ENCODE measurements at regions not wholly inside any gene's neighbourhood (a gene's known extent, or its start where the extent isn't known, plus 50 kb on each side); places are given as distances from the start of the nearest gene placed in this dataset.
A peak's percentile ranks its signal among the peaks of the same experiment; 100 is the strongest.

DNA sequence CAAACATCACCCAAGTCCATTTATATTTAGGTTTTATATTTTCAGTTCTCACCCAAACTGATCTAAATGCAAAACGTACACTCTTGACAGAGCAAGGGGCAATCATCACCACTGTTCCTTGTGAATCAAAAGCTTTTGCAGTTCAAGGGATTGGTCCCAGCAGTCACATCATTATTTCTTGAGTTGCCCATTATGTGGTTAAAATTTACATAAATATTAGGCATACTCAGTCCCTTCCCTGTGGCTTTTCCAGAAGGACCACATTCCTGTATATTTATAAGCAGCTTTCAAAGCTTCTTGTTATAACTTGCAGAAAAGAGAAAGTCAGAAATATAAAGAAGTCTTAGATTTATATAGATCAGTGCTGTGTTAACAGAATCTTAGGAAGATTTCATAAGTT lies 224.4 kb downstream of the CLCN4 start:
- no peak for DNase-seq (ENCODE audit: low read depth)
- TF ChIP-seq, protein P1, sequence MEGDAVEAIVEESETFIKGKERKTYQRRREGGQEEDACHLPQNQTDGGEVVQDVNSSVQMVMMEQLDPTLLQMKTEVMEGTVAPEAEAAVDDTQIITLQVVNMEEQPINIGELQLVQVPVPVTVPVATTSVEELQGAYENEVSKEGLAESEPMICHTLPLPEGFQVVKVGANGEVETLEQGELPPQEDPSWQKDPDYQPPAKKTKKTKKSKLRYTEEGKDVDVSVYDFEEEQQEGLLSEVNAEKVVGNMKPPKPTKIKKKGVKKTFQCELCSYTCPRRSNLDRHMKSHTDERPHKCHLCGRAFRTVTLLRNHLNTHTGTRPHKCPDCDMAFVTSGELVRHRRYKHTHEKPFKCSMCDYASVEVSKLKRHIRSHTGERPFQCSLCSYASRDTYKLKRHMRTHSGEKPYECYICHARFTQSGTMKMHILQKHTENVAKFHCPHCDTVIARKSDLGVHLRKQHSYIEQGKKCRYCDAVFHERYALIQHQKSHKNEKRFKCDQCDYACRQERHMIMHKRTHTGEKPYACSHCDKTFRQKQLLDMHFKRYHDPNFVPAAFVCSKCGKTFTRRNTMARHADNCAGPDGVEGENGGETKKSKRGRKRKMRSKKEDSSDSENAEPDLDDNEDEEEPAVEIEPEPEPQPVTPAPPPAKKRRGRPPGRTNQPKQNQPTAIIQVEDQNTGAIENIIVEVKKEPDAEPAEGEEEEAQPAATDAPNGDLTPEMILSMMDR (IDR thresholded peaks at IDR 0.05; ENCODE audit: insufficient read depth, low read depth, low read length): no peak
- no peak overlapping the region for H3K4me3 ChIP-seq (ENCODE audit: low read depth, low read length)

DNA sequence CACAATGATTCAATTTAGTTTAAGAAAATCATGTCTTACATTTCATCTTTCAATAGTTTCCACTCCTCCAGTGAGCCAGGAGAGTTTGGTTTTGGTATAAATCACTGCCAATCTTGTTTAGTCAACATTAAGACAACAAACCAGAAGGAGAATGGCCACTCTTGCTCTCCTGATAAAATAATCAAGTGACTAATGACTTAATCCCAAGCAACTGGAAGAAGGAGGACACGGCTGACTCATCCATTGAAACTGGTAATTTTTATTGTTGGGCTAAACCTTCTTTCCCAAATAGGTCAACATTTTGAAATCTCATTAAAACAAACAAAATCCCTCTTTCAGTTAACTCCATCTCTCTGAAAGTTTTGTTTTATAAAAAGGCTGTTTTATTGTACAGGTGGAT lies 230.2 kb downstream of the CLCN4 start:
- DNase-seq (ENCODE audit: low read depth): peak; percentile 62
- TF ChIP-seq, protein P1 (IDR thresholded peaks at IDR 0.05; ENCODE audit: insufficient read depth, low read depth, low read length): no peak
- H3K4me3 ChIP-seq (ENCODE audit: low read depth, low read length): no peak overlapping the region

DNA sequence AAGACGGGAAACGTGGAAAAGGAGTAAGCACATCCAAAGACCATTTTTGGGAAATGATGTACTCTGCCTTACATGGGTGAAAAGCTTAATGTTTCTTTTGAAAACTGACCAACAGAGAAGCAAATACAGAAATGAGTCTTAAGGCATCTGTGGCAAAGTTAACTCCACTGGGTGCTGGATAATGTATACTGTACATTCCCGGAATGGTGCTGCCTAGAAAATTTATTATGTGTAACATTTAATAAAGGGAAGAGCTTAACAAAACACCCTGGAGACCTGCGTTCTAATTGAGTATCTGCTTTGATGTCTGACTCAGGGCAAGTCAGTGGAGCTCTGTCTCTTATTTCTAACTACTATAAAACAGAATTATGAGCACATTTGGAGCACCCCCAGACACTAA lies 230.2 kb downstream of the MID1 start:
- DNase-seq (ENCODE audit: low read depth): peak; percentile 11
- TF ChIP-seq, protein P1 (IDR thresholded peaks at IDR 0.05; ENCODE audit: insufficient read depth, low read depth, low read length): no peak
- no peak overlapping the region for H3K4me3 ChIP-seq (ENCODE audit: low read depth, low read length)

DNA sequence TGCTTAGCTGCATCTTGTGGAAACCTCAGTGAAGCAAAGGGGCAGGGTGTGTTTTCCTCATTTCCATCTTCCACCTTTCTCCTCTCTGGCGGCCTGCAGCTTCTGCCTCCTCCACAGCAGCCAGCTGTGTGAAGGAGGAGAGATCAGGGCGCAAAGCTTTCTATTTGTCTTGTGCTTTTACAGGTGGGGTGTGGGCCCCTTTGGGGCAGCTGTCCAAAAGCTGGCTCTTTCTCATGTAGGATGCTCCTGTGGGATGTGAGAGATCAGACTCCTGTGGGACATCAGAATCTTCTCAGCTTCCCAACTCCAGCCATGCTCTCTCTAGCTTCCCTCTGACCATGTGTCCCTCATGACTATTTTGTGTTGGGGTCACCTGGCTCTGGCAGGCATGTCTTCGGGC lies 227.1 kb downstream of the MID1 start:
- H3K4me3 ChIP-seq (ENCODE audit: low read depth, low read length): no peak overlapping the region
- DNase-seq (ENCODE audit: low read depth): no peak
- TF ChIP-seq, protein P1 (IDR thresholded peaks at IDR 0.05; ENCODE audit: insufficient read depth, low read depth, low read length): no peak

DNA sequence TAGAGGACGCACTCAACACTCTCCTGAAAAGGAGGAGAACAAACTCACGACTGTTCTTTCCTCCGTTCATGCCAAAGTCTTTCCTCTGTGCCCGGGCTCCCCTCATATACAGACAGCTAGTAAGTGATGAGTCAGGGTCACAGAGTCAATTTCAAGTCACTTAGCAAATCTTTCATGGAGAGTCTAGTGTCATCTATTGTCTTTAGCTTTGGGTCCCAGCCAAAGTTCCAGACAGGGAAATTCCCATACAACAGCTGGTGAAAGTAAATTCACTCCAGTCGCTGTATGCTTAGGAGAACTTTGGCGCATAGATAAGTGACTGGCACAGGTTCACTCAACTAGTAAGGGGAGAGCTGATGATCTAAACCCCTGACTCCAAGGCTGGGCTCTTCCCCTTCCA lies 226.5 kb downstream of the MID1 start:
- no peak overlapping the region for H3K4me3 ChIP-seq (ENCODE audit: low read depth, low read length)
- TF ChIP-seq, protein P1 (IDR thresholded peaks at IDR 0.05; ENCODE audit: insufficient read depth, low read depth, low read length): no peak
- no peak for DNase-seq (ENCODE audit: low read depth)

DNA sequence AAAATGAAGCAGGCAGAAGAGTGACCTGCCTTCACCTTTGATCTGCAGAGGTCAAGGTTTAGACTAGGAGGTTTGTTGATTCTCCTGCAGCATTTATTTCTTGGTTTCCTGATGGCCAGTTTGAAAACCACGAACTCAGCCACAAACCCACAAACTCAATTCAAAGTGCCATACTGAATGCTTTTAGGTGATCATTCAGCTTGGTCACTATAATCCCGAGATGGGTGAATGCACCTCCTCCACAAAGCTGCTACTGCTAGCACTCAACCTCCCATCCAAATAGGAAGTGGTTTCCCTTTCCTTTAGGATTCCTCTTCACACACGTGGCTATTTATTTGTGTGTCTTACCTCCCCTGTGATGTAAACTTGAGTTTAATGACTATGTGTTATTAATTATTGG lies 225.2 kb downstream of the MID1 start:
- TF ChIP-seq, protein P1 (IDR thresholded peaks at IDR 0.05; ENCODE audit: insufficient read depth, low read depth, low read length): no peak
- no peak overlapping the region for H3K4me3 ChIP-seq (ENCODE audit: low read depth, low read length)
- no peak for DNase-seq (ENCODE audit: low read depth)
